ENCODE measurements at regions not wholly inside any gene's neighbourhood (a gene's known extent, or its start where the extent isn't known, plus 50 kb on each side); places are given as distances from the start of the nearest gene placed in this dataset.

DNA sequence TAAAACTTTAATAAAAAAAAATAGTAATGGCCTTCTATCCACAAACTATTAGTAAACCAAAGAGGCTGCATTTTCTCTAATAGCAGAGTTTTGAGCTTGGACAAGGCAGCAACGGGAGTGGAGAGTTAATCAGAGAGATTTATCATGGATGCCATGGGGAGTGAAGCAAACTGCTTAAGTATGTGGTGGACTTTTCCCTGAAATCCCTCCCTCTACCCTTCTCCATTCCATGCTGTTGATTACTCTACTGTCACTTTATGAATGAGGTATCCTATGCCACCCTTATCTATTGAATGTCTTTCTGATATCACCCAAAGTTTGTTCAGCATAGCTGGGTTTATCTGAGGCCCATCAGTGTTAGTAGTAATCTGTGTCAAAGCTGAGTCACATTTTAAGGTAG, 335.6 kb upstream of the TRAM1L1 start:
- no CpG with 5 or more reads among the region's 1 CpG for WGBS (ENCODE audit: insufficient coverage)
- H3K27ac Mint-ChIP-seq = no peak overlapping the region
- no peaks in the 10 kb centered on the region for H3K36me3 ChIP-seq (ENCODE audit: control insufficient read depth, insufficient read depth, low read length)
- no peaks in the 10 kb centered on the region for H3K27me3 Mint-ChIP-seq (ENCODE audit: low read depth in 2 of 2)
- TF ChIP-seq, protein P1, sequence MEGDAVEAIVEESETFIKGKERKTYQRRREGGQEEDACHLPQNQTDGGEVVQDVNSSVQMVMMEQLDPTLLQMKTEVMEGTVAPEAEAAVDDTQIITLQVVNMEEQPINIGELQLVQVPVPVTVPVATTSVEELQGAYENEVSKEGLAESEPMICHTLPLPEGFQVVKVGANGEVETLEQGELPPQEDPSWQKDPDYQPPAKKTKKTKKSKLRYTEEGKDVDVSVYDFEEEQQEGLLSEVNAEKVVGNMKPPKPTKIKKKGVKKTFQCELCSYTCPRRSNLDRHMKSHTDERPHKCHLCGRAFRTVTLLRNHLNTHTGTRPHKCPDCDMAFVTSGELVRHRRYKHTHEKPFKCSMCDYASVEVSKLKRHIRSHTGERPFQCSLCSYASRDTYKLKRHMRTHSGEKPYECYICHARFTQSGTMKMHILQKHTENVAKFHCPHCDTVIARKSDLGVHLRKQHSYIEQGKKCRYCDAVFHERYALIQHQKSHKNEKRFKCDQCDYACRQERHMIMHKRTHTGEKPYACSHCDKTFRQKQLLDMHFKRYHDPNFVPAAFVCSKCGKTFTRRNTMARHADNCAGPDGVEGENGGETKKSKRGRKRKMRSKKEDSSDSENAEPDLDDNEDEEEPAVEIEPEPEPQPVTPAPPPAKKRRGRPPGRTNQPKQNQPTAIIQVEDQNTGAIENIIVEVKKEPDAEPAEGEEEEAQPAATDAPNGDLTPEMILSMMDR (IDR thresholded peaks at IDR 0.05) = no peak
- DNase-seq = no peak
- intact Hi-C loops (cut with micrococcal nuclease) = no loop called here
- H3K27ac ChIP-seq (ENCODE audit: low read length) = no peak overlapping the region
- H3K4me3 Mint-ChIP-seq = no peak overlapping the region
- ATAC-seq = no peak
- H3K9me3 ChIP-seq (ENCODE audit: control insufficient read depth, insufficient read depth, low read length) = peaks cover 2% of the 10 kb centered on the region
- no peaks in the 10 kb centered on the region for H3K4me1 ChIP-seq (ENCODE audit: control insufficient read depth, insufficient read depth, low read length)
- H3K4me3 ChIP-seq (ENCODE audit: low read length) = no peak overlapping the region
- peaks cover 6 to 7% of the 10 kb centered on the region in 2 donors for H3K9me3 Mint-ChIP-seq
- no peaks in the 10 kb centered on the region for H3K4me1 Mint-ChIP-seq
- no peaks in the 10 kb centered on the region for H3K36me3 Mint-ChIP-seq
- H3K27me3 ChIP-seq (ENCODE audit: control insufficient read depth, insufficient read depth, low read length) = no peaks in the 10 kb centered on the region

- TF ChIP-seq, protein P1 (IDR thresholded peaks at IDR 0.05) = no peak
- Mint-ChIP-seq H3K4me3 (no peak overlapping the region), H3K27me3 (ENCODE audit: low read depth in 2 of 2) (no peaks in the 10 kb centered on the region), H3K4me1 (no peaks in the 10 kb centered on the region), H3K36me3 (no peaks in the 10 kb centered on the region), H3K27ac (no peak overlapping the region), H3K9me3 (peaks cover 3 to 7% of the 10 kb centered on the region in 2 donors)
- WGBS (ENCODE audit: insufficient coverage) = 60% methylated on average over 4 of the region's 4 CpGs
- H3K27ac ChIP-seq (ENCODE audit: low read length) = no peak overlapping the region
- no peaks in the 10 kb centered on the region for H3K27me3 ChIP-seq (ENCODE audit: control insufficient read depth, insufficient read depth, low read length)
- no peaks in the 10 kb centered on the region for H3K36me3 ChIP-seq (ENCODE audit: control insufficient read depth, insufficient read depth, low read length)
- no peaks in the 10 kb centered on the region for H3K4me1 ChIP-seq (ENCODE audit: control insufficient read depth, insufficient read depth, low read length)
- intact Hi-C loops (cut with micrococcal nuclease) = no loop called here
- peaks cover 2% of the 10 kb centered on the region for H3K9me3 ChIP-seq (ENCODE audit: control insufficient read depth, insufficient read depth, low read length)
- no peak overlapping the region for H3K4me3 ChIP-seq (ENCODE audit: low read length)
- DNase-seq (no peak), ATAC-seq (no peak)
Measured at GRCh38 chr4:117421706-117422105, 336.3 kb upstream of the TRAM1L1 start.

DNA sequence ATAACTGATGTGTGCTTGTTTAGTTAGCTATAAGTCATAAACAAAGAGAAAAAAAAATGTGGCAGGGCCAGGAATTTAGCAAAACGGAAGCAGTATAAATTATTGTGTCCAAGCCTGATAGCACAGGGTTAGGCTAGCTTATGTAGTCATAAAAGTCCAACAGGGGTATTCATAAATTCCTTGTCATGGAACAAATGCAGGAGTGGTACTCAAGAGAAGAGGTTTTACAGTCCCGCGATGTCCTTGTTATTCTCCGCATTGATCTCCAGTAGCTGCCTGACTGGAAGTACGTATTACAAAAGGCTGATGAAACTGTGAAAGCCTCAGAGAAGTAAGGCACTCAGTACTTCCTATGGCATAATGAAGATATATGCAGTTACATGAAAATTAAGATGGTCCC, 336.9 kb upstream of the TRAM1L1 start:
- no peaks in the 10 kb centered on the region for H3K27me3 ChIP-seq (ENCODE audit: control insufficient read depth, insufficient read depth, low read length)
- H3K4me1 ChIP-seq (ENCODE audit: control insufficient read depth, insufficient read depth, low read length) = no peaks in the 10 kb centered on the region
- peaks cover 2% of the 10 kb centered on the region for H3K9me3 ChIP-seq (ENCODE audit: control insufficient read depth, insufficient read depth, low read length)
- H3K27ac ChIP-seq (ENCODE audit: low read length) = no peak overlapping the region
- TF ChIP-seq, protein P1 (IDR thresholded peaks at IDR 0.05) = no peak
- Mint-ChIP-seq H3K36me3 (no peaks in the 10 kb centered on the region), H3K27me3 (ENCODE audit: low read depth in 2 of 2) (no peaks in the 10 kb centered on the region), H3K4me3 (no peak overlapping the region), H3K4me1 (no peaks in the 10 kb centered on the region), H3K9me3 (peaks cover 3 to 7% of the 10 kb centered on the region in 2 donors), H3K27ac (no peak overlapping the region)
- WGBS (ENCODE audit: insufficient coverage) = 95% methylated on average over 5 of the region's 5 CpGs
- H3K36me3 ChIP-seq (ENCODE audit: control insufficient read depth, insufficient read depth, low read length) = no peaks in the 10 kb centered on the region
- DNase-seq = no peak
- intact Hi-C loops (cut with micrococcal nuclease) = no loop called here
- H3K4me3 ChIP-seq (ENCODE audit: low read length) = no peak overlapping the region
- ATAC-seq = no peak

DNA sequence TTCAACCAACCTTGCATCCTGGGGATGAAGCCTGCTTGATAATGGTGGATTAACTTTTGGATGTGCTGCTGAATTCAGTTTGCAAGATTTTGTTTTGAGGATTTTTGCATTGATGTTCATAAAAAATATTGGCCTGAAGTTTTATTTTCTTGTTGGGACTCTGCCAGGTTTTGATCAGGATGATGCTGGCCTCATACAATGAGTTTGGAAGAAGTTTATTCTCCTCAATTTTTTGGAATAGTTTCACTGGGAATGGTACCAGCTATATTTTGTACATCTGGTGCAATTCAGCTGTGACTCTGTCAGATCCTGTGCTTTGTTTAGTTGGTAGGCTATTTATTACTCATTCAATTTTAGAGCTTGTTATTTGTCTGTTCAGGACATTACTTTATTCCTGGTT, 340.3 kb upstream of the TRAM1L1 start:
- DNase-seq = no peak
- Histone ChIP-seq H3K36me3 (ENCODE audit: control insufficient read depth, insufficient read depth, low read length) (no peaks in the 10 kb centered on the region), H3K27ac (ENCODE audit: low read length) (no peak overlapping the region), H3K4me1 (ENCODE audit: control insufficient read depth, insufficient read depth, low read length) (no peaks in the 10 kb centered on the region), H3K9me3 (ENCODE audit: control insufficient read depth, insufficient read depth, low read length) (peaks cover 9% of the 10 kb centered on the region), H3K27me3 (ENCODE audit: control insufficient read depth, insufficient read depth, low read length) (no peaks in the 10 kb centered on the region), H3K4me3 (ENCODE audit: low read length) (no peak overlapping the region)
- peaks cover 13 to 15% of the 10 kb centered on the region in 2 donors for H3K9me3 Mint-ChIP-seq
- H3K4me1 Mint-ChIP-seq = no peaks in the 10 kb centered on the region
- no peak overlapping the region for H3K27ac Mint-ChIP-seq
- no peaks in the 10 kb centered on the region for H3K27me3 Mint-ChIP-seq (ENCODE audit: low read depth in 2 of 2)
- TF ChIP-seq, protein P1 (IDR thresholded peaks at IDR 0.05) = no peak
- H3K4me3 Mint-ChIP-seq = no peak overlapping the region
- no peaks in the 10 kb centered on the region for H3K36me3 Mint-ChIP-seq
- ATAC-seq = no peak
- intact Hi-C loops (cut with micrococcal nuclease) = no loop called here

Data from natural killer cell (primary cell).